Neural crest cell (in vitro differentiated cells): ENCODE measurements at regions not wholly inside any gene's neighbourhood (a gene's known extent, or its start where the extent isn't known, plus 50 kb on each side); places are given as distances from the start of the nearest gene placed in this dataset.

Experiments used
- DNase-seq: peaks from one replicate; pipeline ENCODE4 v3.0.0; 2021; ENCODE audit warnings: low read depth, mixed read lengths, low spot score
- H3K27ac Mint-ChIP-seq: one replicate; pipeline ENCODE4 v1.8.0; 2021; ENCODE audit warnings: mild to moderate bottlenecking, mixed read lengths; ENCODE audit not compliant: unreplicated experiment
- H3K27me3 Mint-ChIP-seq: 2 replicates; pipeline ENCODE4 v1.8.0; 2021; ENCODE audit warnings: low read depth, mild to moderate bottlenecking, mixed read lengths
- H3K36me3 Mint-ChIP-seq: 2 replicates; pipeline ENCODE4 v1.8.0; 2021; ENCODE audit warnings: low read depth, mild to moderate bottlenecking, mixed read lengths
- H3K4me1 Mint-ChIP-seq: 2 replicates; pipeline ENCODE4 v1.8.0; 2021; ENCODE audit warnings: mixed read lengths
- H3K4me3 Mint-ChIP-seq: one replicate; pipeline ENCODE4 v1.8.0; 2021; ENCODE audit warnings: mild to moderate bottlenecking, mixed read lengths
- H3K9me3 Mint-ChIP-seq: 2 replicates; pipeline ENCODE4 v1.8.0; 2021; ENCODE audit warnings: mixed read lengths
- CTCF ChIP-seq: fragments of 200-600 bp; sonication (generic); conservative IDR thresholded peaks from 2 replicates; pipeline ENCODE4 v1.5.0; 2021; ENCODE audit warnings: antibody characterized with exemption, mild to moderate bottlenecking

- no peaks in the 10 kb centered on the region for H3K27me3 Mint-ChIP-seq
- H3K4me1 Mint-ChIP-seq, result peaks cover 33% of the 10 kb centered on the region
- no peaks in the 10 kb centered on the region for H3K36me3 Mint-ChIP-seq
- DNase-seq, result no peak
- no peak for TF ChIP-seq CTCF
- no peak overlapping the region for H3K4me3 Mint-ChIP-seq
- no peak overlapping the region for H3K27ac Mint-ChIP-seq
- H3K9me3 Mint-ChIP-seq, result no peaks in the 10 kb centered on the region
Observed at GRCh38 chr5:74056107-74056788, 430.3 kb downstream of the ARHGEF28 start.

- no peak overlapping the region for H3K27ac Mint-ChIP-seq
- H3K27me3 Mint-ChIP-seq, result no peaks in the 10 kb centered on the region
- H3K36me3 Mint-ChIP-seq, result no peaks in the 10 kb centered on the region
- no peak for DNase-seq
- H3K9me3 Mint-ChIP-seq, result no peaks in the 10 kb centered on the region
- no peak overlapping the region for H3K4me3 Mint-ChIP-seq
- H3K4me1 Mint-ChIP-seq, result peaks cover 39% of the 10 kb centered on the region
- no peak for TF ChIP-seq CTCF
Observed at GRCh38 chr5:74055486-74056106, 429.6 kb downstream of the ARHGEF28 start.

GRCh38 chr5:74054641-74055421 is 428.8 kb downstream of the ARHGEF28 start:
- H3K9me3 Mint-ChIP-seq, result no peaks in the 10 kb centered on the region
- H3K27me3 Mint-ChIP-seq, result no peaks in the 10 kb centered on the region
- H3K4me3 Mint-ChIP-seq, result no peak overlapping the region
- no peak for DNase-seq
- H3K36me3 Mint-ChIP-seq, result no peaks in the 10 kb centered on the region
- TF ChIP-seq CTCF, result no peak
- peaks cover 39% of the 10 kb centered on the region for H3K4me1 Mint-ChIP-seq
- H3K27ac Mint-ChIP-seq, result no peak overlapping the region

- no peaks in the 10 kb centered on the region for H3K36me3 Mint-ChIP-seq
- H3K27me3 Mint-ChIP-seq, result no peaks in the 10 kb centered on the region
- H3K4me3 Mint-ChIP-seq, result no peak overlapping the region
- no peak for DNase-seq
- peaks cover 39% of the 10 kb centered on the region for H3K4me1 Mint-ChIP-seq
- TF ChIP-seq CTCF, result no peak
- H3K27ac Mint-ChIP-seq, result no peak overlapping the region
- no peaks in the 10 kb centered on the region for H3K9me3 Mint-ChIP-seq
Observed at GRCh38 chr5:74054139-74054538, 428.1 kb downstream of the ARHGEF28 start.

GRCh38 chr5:74052441-74053221 is 426.6 kb downstream of the ARHGEF28 start:
- no peak for TF ChIP-seq CTCF
- DNase-seq, result no peak
- no peaks in the 10 kb centered on the region for H3K27me3 Mint-ChIP-seq
- peaks cover 39% of the 10 kb centered on the region for H3K4me1 Mint-ChIP-seq
- peaks cover 2% of the 10 kb centered on the region for H3K9me3 Mint-ChIP-seq
- no peaks in the 10 kb centered on the region for H3K36me3 Mint-ChIP-seq
- H3K4me3 Mint-ChIP-seq, result no peak overlapping the region
- H3K27ac Mint-ChIP-seq, result no peak overlapping the region
